WTC11 (cell line): ENCODE measurements at regions not wholly inside any gene's neighbourhood (a gene's known extent, or its start where the extent isn't known, plus 50 kb on each side); places are given as distances from the start of the nearest gene placed in this dataset.

ENCODE experiments used
- ATAC-seq: fragments of 200-7000 bp; cut with Tn5 transposase; 2 replicates; pipeline ENCODE4 v1.10.0; 2021; ENCODE audit warnings: mild to moderate bottlenecking, moderate library complexity
- CTCF ChIA-PET: fragments of 300-600 bp; sonication (Branson Sonifier 250); formaldehyde crosslinking; loops from one replicate; lab custom pipeline; 2021; ENCODE audit warnings: antibody characterized with exemption; lab: Charles Lee
- POLR2A ChIA-PET: fragments of 350-600 bp; sonication (Branson Sonifier 250); formaldehyde crosslinking; loops from one replicate; lab custom pipeline; 2021; ENCODE audit warnings: antibody characterized with exemption; lab: Charles Lee
- DNase-seq: peaks from one replicate; pipeline ENCODE4 v3.0.0; 2021; ENCODE audit warnings: low spot score
- H3K27ac Mint-ChIP-seq: 2 replicates; pipeline ENCODE4 v1.8.0; 2021; ENCODE audit warnings: mixed read lengths
- H3K27me3 Mint-ChIP-seq: 2 replicates; pipeline ENCODE4 v1.8.0; 2021; ENCODE audit warnings: low read depth, mild to moderate bottlenecking, moderate library complexity, mixed read lengths
- H3K36me3 Mint-ChIP-seq: 2 replicates; pipeline ENCODE4 v1.8.0; 2021; ENCODE audit warnings: mixed read lengths
- H3K4me1 Mint-ChIP-seq: 2 replicates; pipeline ENCODE4 v1.8.0; 2022; ENCODE audit warnings: mixed read lengths
- H3K4me3 Mint-ChIP-seq: 2 replicates; pipeline ENCODE4 v1.8.0; 2021; ENCODE audit warnings: mild to moderate bottlenecking, moderate library complexity, mixed read lengths
- H3K9me3 Mint-ChIP-seq: 2 replicates; pipeline ENCODE4 v1.8.0; 2021; ENCODE audit warnings: mixed read lengths
- CREM ChIP-seq: sonication (generic); formaldehyde crosslinking; IDR thresholded peaks from 2 replicates; pipeline ENCODE4 v1.8.1; 2022; ENCODE audit warnings: mild to moderate bottlenecking, missing genetic modification reagents, moderate library complexity
- E2F5 ChIP-seq: sonication (generic); formaldehyde crosslinking; IDR thresholded peaks from 2 replicates; pipeline ENCODE4 v1.8.1; 2022; ENCODE audit warnings: mild to moderate bottlenecking, moderate library complexity, missing genetic modification reagents
- ESRRA ChIP-seq: sonication (generic); formaldehyde crosslinking; IDR thresholded peaks from 2 replicates; pipeline ENCODE4 v1.8.1; 2022; ENCODE audit warnings: mild to moderate bottlenecking, missing genetic modification reagents, borderline replicate concordance
- ETV6 ChIP-seq: sonication (generic); formaldehyde crosslinking; IDR thresholded peaks from 2 replicates; pipeline ENCODE4 v1.8.1; 2022; ENCODE audit warnings: mild to moderate bottlenecking, missing genetic modification reagents
- FOXJ3 ChIP-seq: sonication (generic); formaldehyde crosslinking; IDR thresholded peaks from 2 replicates; pipeline ENCODE4 v1.9.0; 2021; ENCODE audit warnings: missing genetic modification reagents, mild to moderate bottlenecking, borderline replicate concordance
- GABPB1 ChIP-seq: sonication (generic); formaldehyde crosslinking; IDR thresholded peaks from 2 replicates; pipeline ENCODE4 v1.8.1; 2023; ENCODE audit warnings: mild to moderate bottlenecking, missing genetic modification reagents
- OVOL2 ChIP-seq: fragments of 250-450 bp; sonication (Bioruptor Pico); IDR thresholded peaks from 2 replicates; pipeline ENCODE4 v1.9.0; 2021; ENCODE audit warnings: mild to moderate bottlenecking, borderline replicate concordance
- SMAD3 ChIP-seq: sonication (generic); formaldehyde crosslinking; IDR thresholded peaks from 2 replicates; pipeline ENCODE4 v1.8.0; 2022; ENCODE audit warnings: missing genetic modification reagents, mild to moderate bottlenecking, borderline replicate concordance
- STAT6 ChIP-seq: sonication (generic); formaldehyde crosslinking; conservative IDR thresholded peaks from 2 replicates; pipeline ENCODE4 v1.8.1; 2023; ENCODE audit warnings: mild to moderate bottlenecking, low read depth, missing genetic modification reagents, moderate library complexity
- TEAD4 ChIP-seq: sonication (generic); formaldehyde crosslinking; IDR thresholded peaks from 2 replicates; pipeline ENCODE4 v1.8.0; 2022; ENCODE audit warnings: mild to moderate bottlenecking, missing genetic modification reagents
- ZNF219 ChIP-seq: sonication (generic); formaldehyde crosslinking; IDR thresholded peaks from 2 replicates; pipeline ENCODE4 v1.8.0; 2023; ENCODE audit warnings: missing genetic modification reagents, mild to moderate bottlenecking, borderline replicate concordance
- TF ChIP-seq, protein P1 (sequence below): fragments of 250-450 bp; sonication (Bioruptor Pico); IDR thresholded peaks from 2 replicates; pipeline ENCODE4 v2.1.2; 2022; ENCODE audit warnings: mild to moderate bottlenecking, moderate library complexity
- TF ChIP-seq, protein P2 (sequence below): sonication (generic); formaldehyde crosslinking; IDR thresholded peaks from 2 replicates; pipeline ENCODE4 v1.8.0; 2022; ENCODE audit warnings: mild to moderate bottlenecking, missing genetic modification reagents
- TF ChIP-seq, protein P3 (sequence below): sonication (generic); formaldehyde crosslinking; IDR thresholded peaks from 2 replicates; pipeline ENCODE4 v1.8.1; 2023; ENCODE audit warnings: mild to moderate bottlenecking, missing genetic modification reagents, moderate library complexity

- TF ChIP-seq SMAD3 (no peak), STAT6 (CRISPR knock-in tag) (no peak), CREM (CRISPR knock-in tag) (no peak)
- TF ChIP-seq, protein P1, sequence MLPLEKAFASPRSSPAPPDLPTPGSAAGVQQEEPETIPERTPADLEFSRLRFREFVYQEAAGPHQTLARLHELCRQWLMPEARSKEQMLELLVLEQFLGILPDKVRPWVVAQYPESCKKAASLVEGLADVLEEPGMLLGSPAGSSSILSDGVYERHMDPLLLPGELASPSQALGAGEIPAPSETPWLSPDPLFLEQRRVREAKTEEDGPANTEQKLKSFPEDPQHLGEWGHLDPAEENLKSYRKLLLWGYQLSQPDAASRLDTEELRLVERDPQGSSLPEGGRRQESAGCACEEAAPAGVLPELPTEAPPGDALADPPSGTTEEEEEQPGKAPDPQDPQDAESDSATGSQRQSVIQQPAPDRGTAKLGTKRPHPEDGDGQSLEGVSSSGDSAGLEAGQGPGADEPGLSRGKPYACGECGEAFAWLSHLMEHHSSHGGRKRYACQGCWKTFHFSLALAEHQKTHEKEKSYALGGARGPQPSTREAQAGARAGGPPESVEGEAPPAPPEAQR (CRISPR knock-in tag), result no peak
- TF ChIP-seq, protein P2, sequence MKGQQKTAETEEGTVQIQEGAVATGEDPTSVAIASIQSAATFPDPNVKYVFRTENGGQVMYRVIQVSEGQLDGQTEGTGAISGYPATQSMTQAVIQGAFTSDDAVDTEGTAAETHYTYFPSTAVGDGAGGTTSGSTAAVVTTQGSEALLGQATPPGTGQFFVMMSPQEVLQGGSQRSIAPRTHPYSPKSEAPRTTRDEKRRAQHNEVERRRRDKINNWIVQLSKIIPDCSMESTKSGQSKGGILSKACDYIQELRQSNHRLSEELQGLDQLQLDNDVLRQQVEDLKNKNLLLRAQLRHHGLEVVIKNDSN (CRISPR knock-in tag), result no peak
Measured at GRCh38 chr12:45148006-45148405, 67.9 kb upstream of the ANO6 start (continued).

DNA sequence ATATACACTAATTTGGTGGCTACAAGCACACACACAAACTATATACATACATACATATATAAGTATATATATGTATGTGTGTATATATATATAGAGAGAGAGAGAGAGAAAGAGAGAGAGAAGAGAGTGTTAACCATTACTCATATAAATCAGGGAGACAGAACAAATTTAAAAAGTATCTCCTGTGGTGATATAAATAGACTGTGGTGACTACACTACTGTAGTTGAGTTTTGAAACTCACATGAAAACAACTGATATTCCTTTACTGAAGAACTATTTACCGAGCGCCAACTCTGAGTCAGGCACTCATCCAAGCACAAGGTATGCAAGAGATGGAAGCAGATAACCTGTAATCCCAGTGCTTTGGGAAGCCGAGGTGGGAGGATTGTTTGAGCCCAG lies 67.3 kb upstream of the ANO6 start:
- no peak for DNase-seq
- ChIA-PET POLR2A (no interaction called here), CTCF (no interaction called here)
- TF ChIP-seq ETV6 (CRISPR knock-in tag) (no peak), E2F5 (CRISPR knock-in tag) (no peak), STAT6 (CRISPR knock-in tag) (no peak), OVOL2 (CRISPR knock-in tag) (no peak)
- TF ChIP-seq, protein P1 (CRISPR knock-in tag), result no peak
- H3K27ac Mint-ChIP-seq, result no peak overlapping the region
- peaks cover 7% of the 10 kb centered on the region for H3K36me3 Mint-ChIP-seq
- ATAC-seq, result no peak
- H3K9me3 Mint-ChIP-seq, result peaks cover 30% of the 10 kb centered on the region
- H3K4me3 Mint-ChIP-seq, result no peak overlapping the region
- H3K27me3 Mint-ChIP-seq, result peaks cover 42% of the 10 kb centered on the region
- H3K4me1 Mint-ChIP-seq, result no peaks in the 10 kb centered on the region

DNA sequence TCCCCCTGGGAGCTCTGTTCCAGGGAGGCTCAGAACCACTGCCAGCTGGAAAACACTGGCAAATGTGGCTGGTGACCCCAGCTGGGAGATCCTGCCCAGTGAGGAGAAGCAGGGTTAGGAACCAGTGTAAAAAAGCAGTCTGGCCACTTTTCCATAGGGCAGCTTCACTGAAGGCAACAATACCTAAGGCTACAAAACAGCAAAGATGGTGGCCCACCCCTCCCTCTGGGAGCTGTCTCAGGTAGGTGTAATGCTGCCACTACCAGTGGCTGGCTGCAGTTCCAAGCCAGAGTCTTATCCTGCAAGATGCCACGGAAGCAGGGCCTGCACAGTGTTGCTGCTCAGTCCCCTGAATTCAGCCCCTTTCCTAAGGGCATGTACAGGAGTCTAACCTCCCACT lies 50.6 kb upstream of the ANO6 start:
- H3K27me3 Mint-ChIP-seq, result peaks cover 2% of the 10 kb centered on the region
- H3K27ac Mint-ChIP-seq, result no peak overlapping the region
- CTCF ChIA-PET, result interaction anchor here (0.6 to 1.2 kb wide), 2 partner anchors 223 to 378 kb away, joined by 3 to 6 read pairs; no protein-coding TSS in a partner anchor
- H3K9me3 Mint-ChIP-seq, result peaks cover 17% of the 10 kb centered on the region
- TF ChIP-seq OVOL2 (CRISPR knock-in tag) (no peak), TEAD4 (no peak), STAT6 (CRISPR knock-in tag) (no peak), FOXJ3 (CRISPR knock-in tag) (no peak), ESRRA (CRISPR knock-in tag) (no peak), GABPB1 (CRISPR knock-in tag) (no peak), ZNF219 (CRISPR knock-in tag) (no peak)
- TF ChIP-seq, protein P3, sequence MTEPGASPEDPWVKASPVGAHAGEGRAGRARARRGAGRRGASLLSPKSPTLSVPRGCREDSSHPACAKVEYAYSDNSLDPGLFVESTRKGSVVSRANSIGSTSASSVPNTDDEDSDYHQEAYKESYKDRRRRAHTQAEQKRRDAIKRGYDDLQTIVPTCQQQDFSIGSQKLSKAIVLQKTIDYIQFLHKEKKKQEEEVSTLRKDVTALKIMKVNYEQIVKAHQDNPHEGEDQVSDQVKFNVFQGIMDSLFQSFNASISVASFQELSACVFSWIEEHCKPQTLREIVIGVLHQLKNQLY, result no peak
- POLR2A ChIA-PET, result no interaction called here
- DNase-seq, result no peak
- H3K4me1 Mint-ChIP-seq, result no peaks in the 10 kb centered on the region
- ATAC-seq, result no peak
- peaks cover 2% of the 10 kb centered on the region; the same call in 1 of the 2 replicates for H3K36me3 Mint-ChIP-seq
- no peak overlapping the region for H3K4me3 Mint-ChIP-seq
